ENCODE measurements at regions not wholly inside any gene's neighbourhood (a gene's known extent, or its start where the extent isn't known, plus 50 kb on each side); places are given as distances from the start of the nearest gene placed in this dataset.
"Not testable (repeated sequence)": the region's sequence is repeated elsewhere in the genome, so short reads cannot be mapped to it uniquely, and the experiment has no call there.

DNA sequence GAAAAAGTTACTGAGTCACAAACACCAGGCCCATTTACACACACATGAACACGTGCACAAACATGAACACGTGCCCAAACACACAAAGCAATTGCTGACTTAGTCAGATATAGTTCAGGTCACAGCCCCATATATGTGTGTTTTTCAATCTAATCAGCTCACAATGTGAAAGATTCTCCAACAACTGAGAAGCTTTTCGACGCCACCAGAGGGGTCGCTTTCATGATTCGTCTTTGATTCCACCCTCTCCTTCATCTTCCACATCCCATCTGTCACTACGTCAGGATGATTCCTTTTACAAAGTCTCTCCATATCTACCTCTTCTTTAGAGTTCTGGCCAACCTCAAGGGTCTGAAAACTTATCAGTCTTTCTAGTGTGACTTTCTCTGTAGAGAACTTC, 188.7 kb upstream of the LRRC61 start:
- TF ChIP-seq, protein P1, sequence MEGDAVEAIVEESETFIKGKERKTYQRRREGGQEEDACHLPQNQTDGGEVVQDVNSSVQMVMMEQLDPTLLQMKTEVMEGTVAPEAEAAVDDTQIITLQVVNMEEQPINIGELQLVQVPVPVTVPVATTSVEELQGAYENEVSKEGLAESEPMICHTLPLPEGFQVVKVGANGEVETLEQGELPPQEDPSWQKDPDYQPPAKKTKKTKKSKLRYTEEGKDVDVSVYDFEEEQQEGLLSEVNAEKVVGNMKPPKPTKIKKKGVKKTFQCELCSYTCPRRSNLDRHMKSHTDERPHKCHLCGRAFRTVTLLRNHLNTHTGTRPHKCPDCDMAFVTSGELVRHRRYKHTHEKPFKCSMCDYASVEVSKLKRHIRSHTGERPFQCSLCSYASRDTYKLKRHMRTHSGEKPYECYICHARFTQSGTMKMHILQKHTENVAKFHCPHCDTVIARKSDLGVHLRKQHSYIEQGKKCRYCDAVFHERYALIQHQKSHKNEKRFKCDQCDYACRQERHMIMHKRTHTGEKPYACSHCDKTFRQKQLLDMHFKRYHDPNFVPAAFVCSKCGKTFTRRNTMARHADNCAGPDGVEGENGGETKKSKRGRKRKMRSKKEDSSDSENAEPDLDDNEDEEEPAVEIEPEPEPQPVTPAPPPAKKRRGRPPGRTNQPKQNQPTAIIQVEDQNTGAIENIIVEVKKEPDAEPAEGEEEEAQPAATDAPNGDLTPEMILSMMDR (IDR thresholded peaks at IDR 0.05), result not testable (repeated sequence)
- TF ChIP-seq EP300, POLR2A (IDR thresholded peaks at IDR 0.05): not testable (repeated sequence)
